HG02970 (cell line): ENCODE measurements at regions not wholly inside any gene's neighbourhood (a gene's known extent, or its start where the extent isn't known, plus 50 kb on each side); places are given as distances from the start of the nearest gene placed in this dataset.
"Not testable (repeated sequence)": the region's sequence is repeated elsewhere in the genome, so short reads cannot be mapped to it uniquely, and the experiment has no call there.

Experiments used
- ATAC-seq: cut with Tn5 transposase; IDR thresholded peaks from one replicate; pipeline ENCODE4 v1.9.1; 2021; ENCODE audit warnings: mild to moderate bottlenecking, moderate library complexity, moderate number of reproducible peaks; ENCODE audit not compliant: unreplicated experiment, low FRiP score

DNA sequence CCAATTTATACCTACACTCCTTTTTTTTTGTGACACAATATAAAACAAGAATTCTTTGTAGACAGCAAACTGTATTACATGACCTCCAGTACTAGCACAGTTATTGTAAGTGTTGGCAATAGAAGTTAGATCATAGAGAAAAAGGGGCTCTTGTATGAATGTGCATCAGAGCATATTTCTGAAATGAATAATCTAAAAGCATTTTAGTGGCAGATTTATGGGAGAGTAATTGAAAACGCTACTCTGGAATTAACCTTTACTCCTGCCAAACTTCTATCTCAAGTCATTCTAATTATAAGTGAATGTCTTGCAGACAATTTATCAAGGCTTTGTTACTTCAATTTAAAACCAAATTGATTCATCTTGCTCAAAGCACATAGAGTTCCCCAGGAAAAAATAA is 968.1 kb downstream of the TAF11L14 start:
- ATAC-seq = no peak

DNA sequence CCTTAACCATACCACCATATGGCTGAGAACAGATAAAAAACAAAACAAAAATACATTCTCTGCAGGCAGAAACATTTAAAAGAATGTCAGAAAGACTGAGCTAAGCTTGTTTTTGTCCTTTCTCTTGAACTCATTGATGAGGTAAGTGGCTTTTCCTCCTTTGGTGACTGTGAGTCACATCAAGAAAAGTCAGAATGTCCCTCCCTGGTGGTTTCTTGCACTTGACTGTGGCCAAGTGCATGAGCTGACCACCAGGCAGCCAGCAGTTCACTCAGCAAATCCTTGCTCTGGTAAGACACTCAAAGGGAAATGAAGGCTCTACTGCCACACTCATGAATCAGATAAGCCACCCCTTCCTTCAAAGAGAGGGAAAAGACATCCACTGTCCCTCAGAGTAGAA is 970.9 kb downstream of the TAF11L14 start:
- ATAC-seq = no peak

DNA sequence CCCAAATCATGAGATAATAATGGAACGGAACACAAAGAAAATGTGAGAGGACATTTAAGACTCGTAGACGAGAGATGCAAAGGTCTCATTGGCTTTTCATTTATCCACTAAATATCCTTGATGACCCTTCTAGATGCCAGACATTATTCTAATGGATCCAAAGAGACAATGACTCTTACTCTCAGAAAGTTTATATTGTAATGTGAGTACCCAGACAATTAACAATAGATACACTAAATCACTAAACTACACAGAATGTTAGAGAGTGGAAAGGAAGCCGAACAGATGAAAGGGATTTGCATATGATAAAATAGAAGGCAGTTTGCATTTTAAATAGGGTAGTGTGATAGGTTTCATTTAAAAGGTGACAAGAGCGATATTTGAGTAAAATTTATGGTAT is 973.3 kb downstream of the TAF11L14 start:
- no peak for ATAC-seq

DNA sequence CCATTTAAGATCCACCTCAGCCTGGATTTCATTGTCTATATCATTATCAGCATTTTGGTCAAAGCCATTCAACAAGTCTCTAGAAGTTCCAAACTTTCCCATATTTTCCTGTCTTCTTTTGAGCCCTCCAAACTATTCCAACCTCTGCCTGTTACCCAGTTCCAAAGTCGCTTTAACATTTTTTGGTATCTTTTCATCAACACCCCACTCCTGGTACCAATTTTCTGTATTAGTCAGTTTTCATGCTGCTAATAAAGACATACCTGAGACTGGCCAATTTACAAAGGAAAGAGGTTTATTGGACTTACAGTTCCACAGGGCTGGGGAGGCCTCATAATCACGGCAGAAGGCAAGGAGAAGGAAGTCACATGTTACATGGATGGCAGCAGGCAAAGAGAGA is 982.9 kb downstream of the TAF11L14 start:
- not testable (repeated sequence) for ATAC-seq

DNA sequence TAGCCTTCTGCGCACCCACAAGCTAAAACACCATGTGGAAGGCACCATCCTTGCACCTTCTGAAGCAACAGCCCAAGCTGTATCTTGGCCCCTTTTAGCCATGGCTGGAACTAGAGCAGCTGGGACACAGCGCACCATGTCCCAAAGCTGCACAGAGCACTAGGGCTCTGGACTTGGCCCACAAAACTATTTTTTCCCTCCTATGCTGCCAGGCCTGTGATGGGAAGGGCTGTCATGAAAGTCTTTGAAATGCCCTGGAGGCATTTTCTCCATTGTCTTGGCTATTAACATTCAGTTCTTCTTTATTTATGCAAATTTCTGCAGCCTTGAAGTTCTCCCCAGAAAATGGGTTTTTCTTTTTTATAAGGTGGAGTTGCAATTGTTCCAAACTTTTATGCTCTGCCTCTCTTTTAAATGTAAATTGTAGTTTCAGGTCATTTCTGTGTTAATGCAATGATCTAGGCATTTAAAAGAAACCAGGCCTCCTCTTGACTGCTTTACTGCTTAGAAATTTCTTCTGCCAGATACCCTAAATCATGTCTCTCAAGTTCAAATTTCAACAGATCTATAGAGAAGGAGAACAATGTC is 996.3 kb downstream of the TAF11L14 start:
- no peak for ATAC-seq

DNA sequence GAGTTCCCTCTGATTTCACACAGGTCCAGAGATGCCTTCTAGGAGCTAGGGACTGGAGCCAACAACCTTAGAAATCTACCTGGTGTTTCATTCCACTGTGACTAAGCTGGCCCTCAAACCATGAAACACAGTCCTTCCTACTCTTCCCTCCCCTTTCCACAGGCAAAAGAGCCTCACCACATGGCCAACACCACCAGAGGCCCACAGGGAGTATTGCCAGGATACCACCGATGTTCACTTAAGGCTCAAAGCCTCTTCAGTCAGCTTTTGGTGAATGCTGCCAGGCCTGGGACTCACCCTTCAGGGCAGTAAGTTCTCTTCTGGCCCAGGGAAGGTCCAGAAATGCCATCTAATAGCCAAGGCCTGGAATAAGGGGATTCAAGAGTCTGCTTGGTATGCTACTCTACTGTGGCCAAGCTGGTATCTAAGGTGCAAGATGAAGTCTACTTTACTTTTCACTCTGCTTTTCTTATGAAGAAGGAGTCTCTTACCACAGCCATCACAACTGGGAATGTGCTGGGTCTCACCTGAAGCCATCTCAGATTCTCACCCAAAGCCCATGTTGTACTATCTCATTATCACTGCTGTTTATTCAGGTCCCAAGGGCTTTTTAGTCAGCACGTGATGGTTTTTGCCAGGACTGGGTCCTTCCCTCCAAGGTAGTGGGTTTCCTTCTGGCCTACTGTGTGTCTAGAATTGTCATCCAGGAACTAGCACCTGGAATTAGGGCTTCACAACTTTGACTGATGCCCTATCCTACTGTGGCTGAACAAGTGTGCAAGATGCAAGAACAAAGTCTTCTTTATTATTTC is 1018.4 kb downstream of the TAF11L14 start:
- ATAC-seq = no peak

DNA sequence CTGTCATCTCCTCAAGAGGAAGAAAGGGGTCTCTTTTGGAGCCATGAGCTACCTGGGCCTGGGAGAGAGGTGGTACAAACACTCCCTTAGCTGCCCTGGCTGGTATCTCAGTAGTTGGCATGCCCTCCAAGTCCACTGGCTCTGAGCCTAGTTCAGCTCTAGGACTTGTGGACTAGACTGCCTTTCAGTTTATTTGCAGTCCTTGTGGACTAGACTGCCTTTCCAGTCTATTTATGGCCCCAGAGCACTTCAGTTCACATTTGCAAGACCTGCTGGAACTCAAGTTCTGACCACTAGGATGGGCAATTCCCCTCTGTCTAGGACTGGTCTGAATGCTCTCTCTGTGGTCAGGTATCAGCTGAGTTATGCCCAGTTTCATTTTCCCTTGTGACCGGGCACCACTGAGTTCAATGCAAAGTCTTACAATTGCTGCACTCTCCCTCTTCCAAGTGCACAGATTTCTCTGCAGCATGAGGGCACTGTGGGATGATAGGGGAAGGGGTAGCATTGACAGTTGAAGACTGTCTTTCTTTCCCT is 1019.0 kb downstream of the TAF11L14 start:
- ATAC-seq = no peak

DNA sequence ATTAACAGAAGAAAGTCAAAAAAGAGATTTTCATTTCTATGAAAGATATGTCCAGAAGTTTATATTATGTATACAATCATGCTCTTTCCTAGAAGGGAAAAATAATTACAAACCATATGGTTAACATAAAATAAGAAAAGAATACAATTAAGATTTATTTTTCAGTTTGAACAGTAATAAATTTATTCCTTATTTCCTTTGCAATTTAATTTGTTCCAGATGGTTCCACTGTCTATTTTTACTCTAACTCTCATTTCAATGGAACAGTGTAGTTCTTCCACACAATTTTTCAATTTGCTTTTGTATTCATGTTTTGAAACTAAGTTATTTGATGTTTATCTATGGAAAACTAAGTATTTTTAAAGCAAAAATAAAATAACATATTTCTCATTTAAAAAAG is 1026.3 kb downstream of the TAF11L14 start:
- ATAC-seq = no peak

DNA sequence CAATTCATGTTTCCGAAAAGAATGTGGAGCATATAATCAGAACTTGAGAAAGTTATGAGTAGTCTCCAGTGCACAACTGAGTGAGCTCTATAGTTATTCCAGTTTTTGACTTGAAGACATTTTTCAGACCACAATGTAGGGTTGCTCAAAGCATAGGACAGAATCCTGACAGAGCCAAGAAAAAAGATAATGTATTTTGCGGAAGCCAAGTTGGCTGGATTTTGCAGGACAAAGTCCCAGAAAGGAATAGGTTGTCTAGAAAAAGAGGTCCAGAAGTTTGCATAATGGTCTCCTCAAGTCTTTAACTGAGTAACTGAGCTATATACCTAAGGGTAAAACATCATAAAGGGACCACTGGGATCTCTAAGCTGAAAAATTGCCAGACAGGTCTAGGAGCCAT is 1028.0 kb downstream of the TAF11L14 start:
- no peak for ATAC-seq

DNA sequence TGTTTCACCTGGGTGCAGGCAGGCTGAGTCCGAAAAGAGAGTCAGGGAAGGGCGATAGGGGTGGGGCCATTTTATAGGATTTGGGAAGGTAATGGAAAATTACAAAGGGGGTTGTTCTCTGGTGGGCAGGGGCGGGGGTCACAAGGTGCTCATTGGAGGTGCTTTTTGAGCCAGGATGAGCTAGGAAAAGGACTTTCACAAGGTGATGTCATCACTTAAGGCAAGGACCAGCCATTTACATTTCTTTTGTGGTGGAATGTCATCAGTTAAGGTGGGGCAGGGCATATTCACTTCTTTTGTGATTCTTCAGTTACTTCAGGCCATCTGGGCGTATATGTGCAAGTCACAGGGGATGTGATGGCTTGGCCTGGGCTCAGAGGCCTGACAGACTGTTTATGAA is 1040.0 kb downstream of the TAF11L14 start:
- ATAC-seq = not testable (repeated sequence)

DNA sequence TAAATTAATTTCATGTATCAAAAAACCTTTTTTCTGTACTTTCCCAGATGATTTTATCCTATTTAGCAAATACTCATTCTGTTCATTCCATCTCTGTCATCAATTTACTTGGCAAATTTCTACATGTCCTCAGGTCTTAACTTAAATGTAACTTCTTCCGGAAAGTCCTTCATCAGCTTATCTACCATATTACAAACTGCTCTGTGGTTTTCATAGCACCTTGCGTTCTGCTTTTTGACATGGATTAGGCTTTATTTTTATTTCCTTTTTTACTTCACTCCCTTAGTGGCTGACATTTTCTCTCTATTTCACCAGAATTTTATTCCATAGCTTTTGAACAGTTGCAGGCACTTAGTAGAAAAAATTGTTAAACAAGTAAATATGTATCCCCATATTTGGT is 1040.8 kb downstream of the TAF11L14 start:
- ATAC-seq = no peak

DNA sequence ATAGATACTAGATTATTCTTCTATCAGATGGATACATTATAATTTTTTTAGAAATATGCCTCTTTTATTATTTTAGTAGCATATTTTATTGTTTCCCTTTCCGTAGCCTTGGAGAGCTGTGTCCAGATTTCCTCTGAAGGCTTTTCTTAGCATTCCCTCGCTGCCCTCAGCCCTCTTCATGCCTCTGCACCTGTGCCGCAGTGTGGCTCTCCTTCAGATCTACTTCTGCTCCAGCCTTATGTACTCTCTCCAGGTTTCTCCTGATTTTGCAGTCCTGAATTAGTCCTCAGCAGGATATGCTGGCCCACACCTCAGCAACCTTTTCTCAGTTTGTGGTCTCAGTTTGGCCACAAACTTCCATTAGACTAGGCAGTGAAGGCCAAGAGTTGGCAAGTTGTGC is 1052.0 kb downstream of the TAF11L14 start:
- ATAC-seq = no peak

DNA sequence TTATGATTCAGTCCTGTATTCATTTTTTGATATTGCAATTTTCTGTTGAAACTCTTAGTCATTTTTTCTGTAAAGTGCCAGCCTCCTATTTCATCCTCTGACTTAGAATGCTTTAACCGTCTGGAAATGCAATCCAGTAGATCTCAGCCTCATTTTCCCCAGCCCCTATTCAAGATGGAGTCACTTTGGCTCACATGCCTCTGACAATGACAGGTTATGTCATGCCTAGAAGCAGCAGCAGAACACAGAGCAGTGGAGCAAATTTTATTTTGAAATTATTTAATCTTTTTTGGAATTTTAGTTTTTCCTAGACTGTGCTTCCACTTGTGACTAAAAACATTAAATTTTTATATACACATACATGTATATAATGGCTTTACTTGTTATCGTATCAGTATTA is 1053.2 kb downstream of the TAF11L14 start:
- ATAC-seq = no peak

DNA sequence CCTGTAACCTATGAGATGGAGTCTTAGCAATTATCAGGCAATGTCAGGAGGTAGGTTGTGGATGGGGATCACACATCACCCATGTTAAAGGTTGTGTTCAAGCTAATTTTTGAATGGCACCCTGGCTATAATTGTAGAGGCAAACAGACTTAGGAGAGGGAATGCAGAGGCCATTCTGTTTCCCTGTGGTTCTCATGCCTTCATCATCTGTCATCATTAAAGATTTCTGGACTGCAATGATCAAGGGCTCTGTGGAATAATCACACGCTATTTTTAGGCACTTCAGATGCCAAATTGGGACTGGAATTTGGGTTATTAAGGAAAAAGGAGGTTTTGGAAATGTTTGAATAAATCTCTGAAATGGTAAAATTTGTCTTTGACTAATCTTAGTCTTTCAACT is 1065.4 kb downstream of the TAF11L14 start:
- ATAC-seq = no peak

DNA sequence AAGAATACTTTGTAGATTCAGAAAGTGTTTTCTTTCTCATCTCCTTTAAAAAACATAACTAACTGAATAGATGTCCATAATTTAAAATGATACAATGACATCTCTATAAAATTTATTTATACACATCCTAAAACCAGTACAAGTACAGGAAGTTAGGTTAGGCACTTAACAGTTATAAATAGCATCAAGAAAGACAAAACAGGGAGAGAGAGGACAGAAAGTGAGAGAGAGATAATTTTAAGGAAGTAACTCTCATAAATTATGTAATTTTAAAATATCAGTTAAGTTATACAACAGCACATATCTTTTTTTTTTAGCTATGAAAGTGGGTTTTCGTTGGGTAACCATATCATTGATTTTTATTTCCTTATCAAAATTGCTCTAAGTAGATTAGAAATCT is 1068.6 kb downstream of the TAF11L14 start:
- ATAC-seq = no peak

DNA sequence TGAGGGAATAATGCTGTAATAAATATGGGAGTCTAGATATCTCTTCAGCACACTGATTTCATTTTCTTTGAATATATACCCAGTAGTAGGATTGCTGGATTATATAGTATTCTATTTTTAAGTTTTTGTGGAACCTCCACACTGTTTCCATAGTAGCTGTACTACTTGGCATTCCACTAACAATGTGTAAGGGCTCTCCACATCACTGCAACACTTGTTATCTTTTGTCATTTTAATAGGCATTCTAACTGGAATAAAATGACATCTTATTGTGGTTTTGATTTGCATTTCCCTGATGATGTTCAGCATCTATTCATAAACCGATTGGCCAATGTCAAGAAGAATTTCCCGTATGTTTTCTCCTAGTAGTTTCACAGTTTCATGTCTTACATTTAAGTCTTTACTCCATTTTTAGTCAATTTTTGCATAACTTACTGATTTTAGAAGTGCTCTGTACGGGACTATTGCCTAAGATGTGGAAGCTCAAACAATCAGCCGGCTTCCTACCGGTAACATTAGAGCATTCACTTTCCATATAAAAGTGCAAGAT is 1078.8 kb downstream of the TAF11L14 start:
- no peak for ATAC-seq

DNA sequence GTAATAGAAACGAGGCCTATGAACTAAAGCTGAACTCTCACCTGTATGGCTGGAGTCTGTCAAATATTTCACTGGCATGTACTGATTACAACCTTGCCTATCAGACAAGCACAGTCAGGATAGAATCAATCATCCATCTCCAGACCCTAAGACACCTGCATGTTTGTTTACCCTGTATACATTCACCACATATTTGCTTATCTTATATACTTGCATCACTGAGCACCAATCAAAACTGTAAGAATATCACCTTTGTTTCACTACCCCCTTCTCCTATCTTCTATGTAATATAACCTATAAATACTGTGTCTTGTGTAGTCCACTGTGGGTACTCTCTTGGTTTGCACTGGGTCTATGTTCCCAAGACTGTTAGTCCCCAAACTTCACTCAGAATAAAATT is 1085.7 kb downstream of the TAF11L14 start:
- no peak for ATAC-seq

DNA sequence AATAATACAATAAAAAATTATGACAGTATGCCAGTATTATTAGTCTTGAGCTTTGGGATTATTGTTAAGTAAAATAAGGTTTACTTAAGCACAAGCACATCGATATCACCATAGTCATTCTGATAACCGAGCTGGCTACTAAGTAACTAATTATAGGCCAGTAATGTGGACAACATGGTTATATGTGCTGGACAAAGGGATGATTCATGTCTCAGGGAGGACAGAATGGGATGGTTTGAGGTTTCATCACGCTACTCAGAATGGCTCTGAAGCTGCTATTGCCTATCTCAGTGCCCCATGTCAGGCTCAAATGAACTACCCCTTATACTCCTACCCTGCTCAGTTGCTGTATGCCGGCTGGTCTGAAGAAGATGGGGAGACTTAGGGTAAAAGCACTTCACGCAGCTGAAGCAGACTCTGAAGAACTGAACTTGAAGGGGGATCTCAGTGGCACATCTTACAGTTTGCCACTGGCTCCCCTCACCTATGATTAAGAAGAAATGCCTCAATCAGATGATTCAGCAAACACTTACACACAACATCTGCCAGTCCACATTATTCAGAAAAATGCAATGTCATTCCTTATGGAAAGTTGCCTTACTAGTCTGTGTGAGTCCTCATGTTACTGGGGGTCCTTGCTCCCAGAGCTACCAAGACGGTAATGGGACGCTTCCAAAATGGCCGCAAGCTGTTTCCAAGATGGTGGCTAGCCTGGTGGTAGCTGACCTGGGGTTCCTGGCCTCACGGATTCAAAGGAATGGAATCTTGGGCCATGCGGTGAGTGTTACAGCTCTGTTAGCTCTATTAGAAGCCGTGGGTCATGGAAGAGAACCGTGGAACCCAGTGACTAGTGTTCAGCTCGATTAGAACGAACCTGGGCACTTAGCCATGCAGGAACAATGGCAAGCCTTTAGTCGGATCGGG is 1098.6 kb downstream of the TAF11L14 start:
- ATAC-seq = no peak

DNA sequence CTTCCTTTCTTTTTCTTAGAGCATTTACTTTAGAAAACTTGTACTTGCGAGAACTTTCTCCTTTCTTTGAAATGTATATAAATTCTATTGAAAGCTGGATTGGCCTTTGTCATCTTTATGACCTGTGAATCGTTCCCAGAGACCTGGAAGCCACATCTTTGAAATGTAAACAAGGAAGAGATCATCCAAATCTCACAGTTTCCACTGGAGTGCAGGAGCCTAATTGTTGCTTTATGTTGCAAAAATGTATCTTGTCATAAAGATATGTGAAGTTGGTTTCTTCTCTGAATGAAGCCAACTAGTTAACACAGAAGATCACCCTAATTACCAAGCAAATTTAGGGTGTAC is 1101.8 kb downstream of the TAF11L14 start:
- ATAC-seq = no peak

DNA sequence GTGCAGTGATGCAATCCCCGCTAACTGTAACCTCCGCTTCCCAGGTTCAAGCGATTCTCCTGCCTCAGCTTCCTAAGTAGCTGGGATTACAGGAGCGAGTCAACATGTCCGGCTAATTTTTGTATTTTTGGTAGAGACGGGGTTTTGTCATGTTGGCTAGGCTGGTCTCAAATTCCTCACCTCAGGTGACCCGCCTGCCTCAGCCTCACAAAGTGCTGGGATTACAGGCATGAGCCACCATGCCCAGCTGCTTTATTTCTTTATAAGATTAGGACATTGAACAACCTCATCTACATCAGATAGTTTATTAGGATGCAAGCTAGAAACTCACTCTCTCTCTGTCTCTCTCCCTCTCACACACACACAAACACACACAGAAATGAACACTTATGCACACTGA is 1102.5 kb downstream of the TAF11L14 start:
- not testable (repeated sequence) for ATAC-seq

DNA sequence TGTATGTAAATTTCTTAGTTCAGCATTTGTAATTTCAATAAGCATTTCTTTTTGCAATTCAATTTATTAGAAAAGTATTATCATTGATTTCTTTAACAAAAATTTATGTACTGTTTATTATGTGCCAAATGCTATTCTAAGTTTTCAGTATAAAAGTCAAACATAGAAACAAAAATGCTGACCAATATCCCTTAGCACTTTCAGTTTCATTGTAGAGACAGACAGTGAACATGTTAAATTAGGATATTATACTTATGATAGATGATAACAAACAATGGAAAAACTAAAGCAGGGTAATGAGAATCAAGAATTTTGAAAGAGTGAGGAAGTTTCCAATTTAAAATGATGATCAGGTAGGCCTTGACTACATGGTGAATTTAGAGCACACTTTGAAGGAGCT is 1106.0 kb downstream of the TAF11L14 start:
- ATAC-seq = no peak
